ENCODE measurements at regions not wholly inside any gene's neighbourhood (a gene's known extent, or its start where the extent isn't known, plus 50 kb on each side); places are given as distances from the start of the nearest gene placed in this dataset.
A peak's percentile ranks its signal among the peaks of the same experiment; 100 is the strongest.

- no peak for DNase-seq
Measured at GRCh38 chr10:47078393-47079203, 167.4 kb downstream of the PTPN20 start.

- DNase-seq: no peak
Measured at GRCh38 chr10:47079204-47079580, 168.0 kb downstream of the PTPN20 start.

- DNase-seq: no peak
Measured at GRCh38 chr10:47081264-47081663, 170.0 kb downstream of the PTPN20 start.

- no peak for DNase-seq
Measured at GRCh38 chr10:47082055-47082784, 171.0 kb downstream of the PTPN20 start.

- DNase-seq: no peak
Measured at GRCh38 chr10:47087667-47088066, 176.4 kb downstream of the PTPN20 start.

- no peak for DNase-seq
Measured at GRCh38 chr10:47088656-47089354, 177.6 kb downstream of the PTPN20 start.

GRCh38 chr10:47090042-47090441 lies 178.8 kb downstream of the PTPN20 start:
- DNase-seq: no peak

- no peak for DNase-seq
Measured at GRCh38 chr10:47090903-47091302, 179.7 kb downstream of the PTPN20 start.

- DNase-seq: no peak
Measured at GRCh38 chr10:47091421-47091820, 180.2 kb downstream of the PTPN20 start.

- DNase-seq: no peak
Measured at GRCh38 chr10:47092376-47092775, 181.1 kb downstream of the PTPN20 start.

GRCh38 chr10:47092831-47093230 lies 181.6 kb downstream of the PTPN20 start:
- DNase-seq: peak; percentile 20 to 32

GRCh38 chr10:47094126-47094525 lies 182.9 kb downstream of the PTPN20 start:
- no peak for DNase-seq

GRCh38 chr10:47094636-47095035 lies 183.4 kb downstream of the PTPN20 start:
- no peak for DNase-seq

- no peak for DNase-seq
Measured at GRCh38 chr10:47095211-47095610, 184.0 kb downstream of the PTPN20 start.

- DNase-seq: no peak
Measured at GRCh38 chr10:47095848-47096612, 184.8 kb downstream of the PTPN20 start.

GRCh38 chr10:47098238-47098637 lies 187.0 kb downstream of the PTPN20 start:
- no peak for DNase-seq

- no peak for DNase-seq
Measured at GRCh38 chr10:47098964-47099363, 187.7 kb downstream of the PTPN20 start.

GRCh38 chr10:47099474-47099873 lies 188.2 kb downstream of the PTPN20 start:
- no peak for DNase-seq

GRCh38 chr10:47101196-47101595 lies 190.0 kb downstream of the PTPN20 start:
- DNase-seq: no peak

GRCh38 chr10:47101807-47102206 lies 190.6 kb downstream of the PTPN20 start:
- no peak for DNase-seq

GRCh38 chr10:47104151-47104605 lies 192.9 kb downstream of the PTPN20 start:
- no peak for DNase-seq

GRCh38 chr10:47104786-47105385 lies 193.7 kb downstream of the PTPN20 start:
- DNase-seq: no peak

Data from hippocampal formation (tissue), 2 donors.